Fibroblast of skin of scalp (primary cell): ENCODE measurements at regions not wholly inside any gene's neighbourhood (a gene's known extent, or its start where the extent isn't known, plus 50 kb on each side); places are given as distances from the start of the nearest gene placed in this dataset.
A peak's percentile ranks its signal among the peaks of the same experiment; 100 is the strongest.

Experiments
- DNase-seq: peaks from one replicate; pipeline ENCODE4 v3.0.0-alpha.2; 2013

- DNase-seq, result no peak
These were observed 400.5 kb downstream of the RAPGEF2 start for GRCh38 chr4:159503236-159504008.

GRCh38 chr4:159504684-159505083 is 401.8 kb downstream of the RAPGEF2 start:
- no peak for DNase-seq

GRCh38 chr4:159505266-159505975 is 402.5 kb downstream of the RAPGEF2 start:
- no peak for DNase-seq

GRCh38 chr4:159506801-159507517 is 404.1 kb downstream of the RAPGEF2 start:
- no peak for DNase-seq

GRCh38 chr4:159508917-159509500 is 406.1 kb downstream of the RAPGEF2 start:
- DNase-seq, result no peak

- no peak for DNase-seq
These were observed 409.5 kb downstream of the RAPGEF2 start for GRCh38 chr4:159512348-159512747.

GRCh38 chr4:159515314-159516025 is 412.6 kb downstream of the RAPGEF2 start:
- DNase-seq, result no peak

- peak; percentile 54 for DNase-seq
These were observed 413.8 kb downstream of the RAPGEF2 start for GRCh38 chr4:159516556-159517140.

- no peak for DNase-seq
These were observed 417.2 kb downstream of the RAPGEF2 start for GRCh38 chr4:159520074-159520473.

- DNase-seq, result no peak
These were observed 423.3 kb downstream of the RAPGEF2 start for GRCh38 chr4:159526172-159526571.

GRCh38 chr4:159534655-159535054 is 431.8 kb downstream of the RAPGEF2 start:
- no peak for DNase-seq

- no peak for DNase-seq
These were observed 435.7 kb downstream of the RAPGEF2 start for GRCh38 chr4:159538556-159538955.

- no peak for DNase-seq
These were observed 437.2 kb downstream of the RAPGEF2 start for GRCh38 chr4:159540038-159540437.

- DNase-seq, result no peak
These were observed 437.6 kb downstream of the RAPGEF2 start for GRCh38 chr4:159540501-159540900.

GRCh38 chr4:159541143-159541542 is 438.3 kb downstream of the RAPGEF2 start:
- DNase-seq, result no peak

- no peak for DNase-seq
These were observed 439.4 kb downstream of the RAPGEF2 start for GRCh38 chr4:159542296-159542695.

GRCh38 chr4:159543831-159544230 is 441.0 kb downstream of the RAPGEF2 start:
- DNase-seq, result no peak

GRCh38 chr4:159545556-159545955 is 442.7 kb downstream of the RAPGEF2 start:
- no peak for DNase-seq

- no peak for DNase-seq
These were observed 444.9 kb downstream of the RAPGEF2 start for GRCh38 chr4:159547645-159548308.

GRCh38 chr4:159549098-159549518 is 446.2 kb downstream of the RAPGEF2 start:
- no peak for DNase-seq

- no peak for DNase-seq
These were observed 448.4 kb downstream of the RAPGEF2 start for GRCh38 chr4:159551281-159551680.
